Cardiac muscle cell (in vitro differentiated cells and primary cell): ENCODE measurements at regions not wholly inside any gene's neighbourhood (a gene's known extent, or its start where the extent isn't known, plus 50 kb on each side); places are given as distances from the start of the nearest gene placed in this dataset.

Source experiments
- DNase-seq, 2 donors: peaks; one replicate each; pipeline versions ENCODE4 v3.0.0 to v3.0.0-alpha.2; 2010 to 2017; ENCODE audit warnings: low read depth in 1 of 2, low spot score in 1 of 2
- H3K27ac ChIP-seq: fragments of 200-600 bp; sonication (generic); 2 replicates; pipeline ENCODE4 v1.5.1; 2016
- H3K27me3 ChIP-seq: fragments of 200-600 bp; sonication (generic); 2 replicates; pipeline ENCODE4 v1.6.0; 2016; ENCODE audit warnings: control low read depth
- H3K36me3 ChIP-seq: fragments of 200-600 bp; sonication (generic); 2 replicates; pipeline ENCODE4 v1.5.1; 2016; ENCODE audit warnings: control low read depth
- H3K4me1 ChIP-seq: fragments of 200-600 bp; sonication (generic); 2 replicates; pipeline ENCODE4 v1.8.1; 2017; ENCODE audit warnings: low read depth, mild to moderate bottlenecking, mixed run types
- H3K4me3 ChIP-seq: fragments of 200-600 bp; sonication (generic); 2 replicates; pipeline ENCODE4 v1.5.1; 2016; ENCODE audit warnings: mild to moderate bottlenecking
- H3K9me3 ChIP-seq: fragments of 200-600 bp; sonication (generic); 2 replicates; pipeline ENCODE4 v1.5.1; 2017; ENCODE audit warnings: low read depth, mild to moderate bottlenecking, control low read depth
- TF ChIP-seq, protein P1 (sequence below): IDR thresholded peaks from 2 replicates; pipeline ENCODE4 v1.5.1; 2012; ENCODE audit warnings: low read depth, mild to moderate bottlenecking, low read length

DNA sequence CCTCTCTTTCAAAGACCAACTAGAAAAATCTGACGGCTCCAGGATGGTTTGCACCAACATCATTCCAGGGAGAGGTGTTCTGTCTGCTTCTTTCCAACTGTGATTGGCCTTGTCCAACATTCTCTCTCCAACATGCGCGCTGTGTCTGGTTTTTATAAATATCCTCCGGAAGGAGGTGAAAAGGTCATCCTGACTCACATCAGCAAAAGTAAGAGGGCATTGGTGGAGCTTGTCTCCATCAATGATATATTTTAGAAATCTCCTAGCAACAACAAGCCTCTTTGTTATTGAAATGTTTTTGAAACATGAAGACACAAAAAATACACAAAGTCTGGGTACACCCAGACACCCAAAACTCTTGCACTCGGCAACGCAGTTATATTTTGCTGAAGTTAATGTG is 475.3 kb upstream of the JARID2 start:
- TF ChIP-seq, protein P1, sequence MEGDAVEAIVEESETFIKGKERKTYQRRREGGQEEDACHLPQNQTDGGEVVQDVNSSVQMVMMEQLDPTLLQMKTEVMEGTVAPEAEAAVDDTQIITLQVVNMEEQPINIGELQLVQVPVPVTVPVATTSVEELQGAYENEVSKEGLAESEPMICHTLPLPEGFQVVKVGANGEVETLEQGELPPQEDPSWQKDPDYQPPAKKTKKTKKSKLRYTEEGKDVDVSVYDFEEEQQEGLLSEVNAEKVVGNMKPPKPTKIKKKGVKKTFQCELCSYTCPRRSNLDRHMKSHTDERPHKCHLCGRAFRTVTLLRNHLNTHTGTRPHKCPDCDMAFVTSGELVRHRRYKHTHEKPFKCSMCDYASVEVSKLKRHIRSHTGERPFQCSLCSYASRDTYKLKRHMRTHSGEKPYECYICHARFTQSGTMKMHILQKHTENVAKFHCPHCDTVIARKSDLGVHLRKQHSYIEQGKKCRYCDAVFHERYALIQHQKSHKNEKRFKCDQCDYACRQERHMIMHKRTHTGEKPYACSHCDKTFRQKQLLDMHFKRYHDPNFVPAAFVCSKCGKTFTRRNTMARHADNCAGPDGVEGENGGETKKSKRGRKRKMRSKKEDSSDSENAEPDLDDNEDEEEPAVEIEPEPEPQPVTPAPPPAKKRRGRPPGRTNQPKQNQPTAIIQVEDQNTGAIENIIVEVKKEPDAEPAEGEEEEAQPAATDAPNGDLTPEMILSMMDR, result no peak
- Histone ChIP-seq H3K9me3 (no peaks in the 10 kb centered on the region), H3K4me1 (peaks cover 10% of the 10 kb centered on the region), H3K27me3 (no peaks in the 10 kb centered on the region), H3K4me3 (no peak overlapping the region), H3K27ac (no peak overlapping the region), H3K36me3 (no peaks in the 10 kb centered on the region)
- peak; percentile 12 to 44 for DNase-seq

DNA sequence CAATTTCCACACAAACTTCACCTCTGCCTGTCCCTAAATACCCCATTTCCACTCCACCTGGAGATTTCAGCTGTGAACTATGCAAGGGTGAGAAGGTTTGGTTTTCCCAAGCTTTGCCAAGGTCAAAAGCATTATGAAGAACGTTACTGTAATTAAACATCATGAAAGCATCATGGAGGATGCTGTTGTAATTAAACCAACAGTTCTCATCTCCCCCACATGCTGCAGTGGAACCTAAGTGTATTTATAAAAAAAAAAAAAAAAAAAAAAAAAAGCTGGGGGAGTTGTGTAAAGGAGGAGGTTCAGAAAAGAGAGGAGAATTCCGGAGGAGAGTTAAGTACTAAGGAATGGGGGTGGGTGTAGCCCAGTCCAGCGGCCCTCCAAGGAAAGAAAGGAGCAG is 474.9 kb upstream of the JARID2 start:
- no peaks in the 10 kb centered on the region for H3K27me3 ChIP-seq
- no peaks in the 10 kb centered on the region for H3K9me3 ChIP-seq
- DNase-seq, result no peak
- H3K36me3 ChIP-seq, result no peaks in the 10 kb centered on the region
- no peak overlapping the region for H3K27ac ChIP-seq
- TF ChIP-seq, protein P1, result no peak
- no peak overlapping the region for H3K4me3 ChIP-seq
- peaks cover 10% of the 10 kb centered on the region for H3K4me1 ChIP-seq

DNA sequence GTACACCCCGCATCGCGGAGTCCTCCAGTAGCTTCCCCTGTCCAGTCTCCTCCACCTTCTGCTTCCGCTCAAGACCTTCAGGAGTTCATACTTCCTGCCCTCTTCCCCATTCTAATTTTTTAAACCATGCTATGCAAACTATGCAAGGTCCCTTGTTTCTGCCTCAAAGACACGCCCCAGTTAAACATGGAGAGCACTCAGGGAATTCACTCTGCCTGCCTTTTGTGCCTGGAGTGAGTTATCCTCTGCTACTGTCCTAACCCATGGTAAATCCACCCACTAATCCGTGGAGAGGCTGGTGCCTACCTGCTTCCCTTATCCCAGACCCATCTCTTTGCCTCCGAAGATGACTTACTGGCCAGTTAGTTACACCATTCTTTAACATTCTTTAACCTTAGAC is 473.7 kb upstream of the JARID2 start:
- no peaks in the 10 kb centered on the region for H3K27me3 ChIP-seq
- H3K36me3 ChIP-seq, result no peaks in the 10 kb centered on the region
- DNase-seq, result no peak
- TF ChIP-seq, protein P1, result no peak
- no peaks in the 10 kb centered on the region for H3K9me3 ChIP-seq
- H3K4me3 ChIP-seq, result no peak overlapping the region
- no peak overlapping the region for H3K27ac ChIP-seq
- peaks cover 10% of the 10 kb centered on the region for H3K4me1 ChIP-seq

DNA sequence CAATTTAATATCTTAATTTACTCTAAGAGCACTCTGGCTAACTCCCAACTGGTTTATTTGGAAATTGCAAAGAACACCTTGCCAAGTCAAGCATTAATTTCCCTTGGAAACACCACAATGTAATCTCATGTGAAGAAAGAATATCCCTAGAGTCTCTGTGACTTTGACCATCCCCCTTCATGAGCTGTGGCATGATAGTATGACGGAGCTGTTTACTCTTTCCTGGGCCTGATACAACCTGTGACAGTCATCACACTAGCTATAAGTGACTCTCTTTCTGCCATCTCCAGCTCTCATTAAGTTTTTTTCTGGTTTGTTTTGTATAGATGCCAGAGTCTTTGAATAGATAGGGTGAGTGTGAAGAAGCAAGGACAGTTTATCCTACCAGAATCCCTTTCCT is 470.3 kb upstream of the JARID2 start:
- no peaks in the 10 kb centered on the region for H3K36me3 ChIP-seq
- H3K27me3 ChIP-seq, result no peaks in the 10 kb centered on the region
- no peak for DNase-seq
- H3K27ac ChIP-seq, result no peak overlapping the region
- H3K9me3 ChIP-seq, result no peaks in the 10 kb centered on the region
- TF ChIP-seq, protein P1, result no peak
- no peak overlapping the region for H3K4me3 ChIP-seq
- H3K4me1 ChIP-seq, result peaks cover 5% of the 10 kb centered on the region

DNA sequence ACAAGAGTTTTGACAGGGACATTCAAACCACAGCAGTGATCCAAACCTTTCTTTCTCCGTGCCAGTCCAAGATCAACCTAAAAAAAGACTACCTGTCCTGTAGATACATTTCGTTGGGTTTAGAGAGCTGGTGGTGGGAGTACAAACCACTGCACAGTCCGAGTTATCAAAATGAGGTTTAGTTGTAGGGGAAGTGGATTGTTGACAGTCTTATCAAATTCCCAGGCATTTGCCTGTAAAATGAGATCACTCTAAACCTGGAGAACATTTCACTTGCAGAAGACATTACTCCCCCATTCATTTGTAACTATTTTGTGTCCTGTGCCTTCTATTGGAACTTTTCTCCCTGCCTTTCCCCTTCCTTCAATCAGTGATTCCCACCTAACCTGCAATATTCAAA is 469.6 kb upstream of the JARID2 start:
- Histone ChIP-seq H3K36me3 (no peaks in the 10 kb centered on the region), H3K4me3 (no peak overlapping the region), H3K27ac (no peak overlapping the region), H3K27me3 (no peaks in the 10 kb centered on the region), H3K4me1 (no peaks in the 10 kb centered on the region), H3K9me3 (no peaks in the 10 kb centered on the region)
- TF ChIP-seq, protein P1, result no peak
- DNase-seq, result no peak
